GM12878 (cell line): ENCODE measurements at regions not wholly inside any gene's neighbourhood (a gene's known extent, or its start where the extent isn't known, plus 50 kb on each side); places are given as distances from the start of the nearest gene placed in this dataset.

Experiments used
- ATAC-seq: fragments of 200-7000 bp; cut with Tn5 transposase; 3 replicates; pipeline ENCODE4 v1.9.1; 2020; ENCODE audit warnings: mild to moderate bottlenecking, moderate library complexity
- BruUV-seq: library from RNA; stranded (reverse); fragments of 400-500 nt; replicated peaks from 2 replicates; lab custom pipeline; 2021; lab: Mats Ljungman, UMichigan
- CTCF ChIA-PET: fragments of 300-600 bp; sonication (Branson Sonifier 250); formaldehyde crosslinking; extraction: SDS; loops from one replicate; lab custom pipeline; 2021; ENCODE audit warnings: inconsistent platforms; lab: Yijun Ruan, JAX
- POLR2A ChIA-PET: fragments of 350-600 bp; formaldehyde crosslinking; extraction: SDS; loops from one replicate; lab custom pipeline; 2021; ENCODE audit warnings: inconsistent platforms; lab: Charles Lee
- RAD21 ChIA-PET: fragments of 300-600 bp; sonication (Branson Sonifier 250); formaldehyde crosslinking; loops from one replicate; lab custom pipeline; 2023; ENCODE audit warnings: antibody characterized with exemption; ENCODE audit not compliant: unreplicated experiment; lab: Charles Lee
- SMC1A ChIA-PET: fragments of 300-600 bp; sonication (Branson Sonifier 250); formaldehyde crosslinking; loops from one replicate; lab custom pipeline; 2023; ENCODE audit not compliant: unreplicated experiment, uncharacterized antibody; lab: Charles Lee
- DNase-seq: peaks from one replicate; pipeline ENCODE4 v3.0.0-alpha.2; 2011; ENCODE audit warnings: low read depth, low spot score
- FAIRE-seq: peaks from 3 replicates; lab custom pipeline; 2011; peaks lifted over from hg19 to GRCh38; lab: Jason Lieb, UNC
- H2AFZ ChIP-seq: 2 replicates; pipeline ENCODE4 v1.6.0; 2011; ENCODE audit warnings: low read depth, low read length, control low read depth; ENCODE audit not compliant: control insufficient read depth
- H3K27ac ChIP-seq: 2 replicates; pipeline ENCODE4 v1.5.1; 2011; ENCODE audit warnings: control low read depth; ENCODE audit not compliant: control insufficient read depth, insufficient read depth
- H3K27me3 ChIP-seq, 2 experiments: replicated peaks in 1 of 2; 2 replicates each; pipeline versions ENCODE4 v1.6.0 to v1.6.1; 2011; ENCODE audit warnings: low read length in 1 of 2; ENCODE audit not compliant: control insufficient read depth in 2 of 2, insufficient read depth in 2 of 2
- H3K36me3 ChIP-seq, 2 experiments: 2 replicates each; pipeline ENCODE4 v1.5.1; 2011; ENCODE audit warnings: low read length in 1 of 2; ENCODE audit not compliant: control insufficient read depth in 2 of 2, insufficient read depth in 2 of 2
- H3K4me1 ChIP-seq: 2 replicates; pipeline ENCODE4 v1.6.1; 2011; ENCODE audit warnings: mild to moderate bottlenecking, low read length, moderate library complexity, mixed read lengths; ENCODE audit not compliant: control insufficient read depth, insufficient read depth
- H3K4me2 ChIP-seq: 2 replicates; pipeline ENCODE4 v1.6.0; 2011; ENCODE audit warnings: control low read depth; ENCODE audit not compliant: control insufficient read depth, insufficient read depth
- H3K4me3 ChIP-seq: fragments of 200-600 bp; sonication (generic); 2 replicates; pipeline ENCODE4 v1.5.1; 2016
- H3K79me2 ChIP-seq: 2 replicates; pipeline ENCODE4 v1.6.0; 2011; ENCODE audit warnings: low read length; ENCODE audit not compliant: control insufficient read depth, insufficient read depth
- H3K9ac ChIP-seq: 2 replicates; pipeline ENCODE4 v1.8.0; 2011; ENCODE audit warnings: low read length, control low read depth, mixed read lengths; ENCODE audit not compliant: control insufficient read depth, insufficient read depth
- H3K9me3 ChIP-seq: replicated peaks from 3 replicates; pipeline ENCODE4 v1.5.1; 2011; ENCODE audit warnings: mild to moderate bottlenecking, low read length; ENCODE audit not compliant: control insufficient read depth, insufficient read depth
- H4K20me1 ChIP-seq: 2 replicates; pipeline ENCODE4 v1.6.0; 2011; ENCODE audit not compliant: control insufficient read depth, insufficient read depth
- ATF7 ChIP-seq: fragments of 450-650 bp; IDR thresholded peaks from 2 replicates; pipeline ENCODE4 v1.6.1; 2016; ENCODE audit warnings: low read depth, mild to moderate bottlenecking
- CBX5 ChIP-seq: sonication (generic); IDR thresholded peaks from 2 replicates; pipeline ENCODE4 v1.6.1; 2016; ENCODE audit warnings: low read depth, moderate library complexity, mild to moderate bottlenecking, inconsistent platforms
- CHD4 ChIP-seq: fragments of 200-600 bp; sonication (generic); IDR thresholded peaks from 2 replicates; pipeline ENCODE4 v1.6.1; 2016; ENCODE audit warnings: mild to moderate bottlenecking
- FOXK2 ChIP-seq: fragments of 450-650 bp; IDR thresholded peaks from 2 replicates; pipeline ENCODE4 v1.6.1; 2017; ENCODE audit warnings: mild to moderate bottlenecking, moderate library complexity
- KLF5 ChIP-seq: fragments of 450-650 bp; IDR thresholded peaks from 2 replicates; pipeline ENCODE4 v1.6.1; 2014; ENCODE audit warnings: mild to moderate bottlenecking; ENCODE audit not compliant: partially characterized antibody
- MEF2A ChIP-seq: IDR thresholded peaks from 2 replicates; pipeline ENCODE4 v1.6.1; 2011; ENCODE audit warnings: low read depth, mild to moderate bottlenecking, low read length, moderate library complexity; ENCODE audit not compliant: insufficient read depth
- MEF2B ChIP-seq: fragments of 450-650 bp; IDR thresholded peaks from 2 replicates; pipeline ENCODE4 v1.6.1; 2018; ENCODE audit warnings: mild to moderate bottlenecking, moderate library complexity; ENCODE audit not compliant: partially characterized antibody, poor library complexity, severe bottlenecking
- NRF1 ChIP-seq: conservative IDR thresholded peaks from 2 replicates; pipeline ENCODE4 v1.6.1; 2011; ENCODE audit warnings: mild to moderate bottlenecking, low read depth, low read length, improper control_type of control experiment
- RAD21 ChIP-seq: IDR thresholded peaks from 2 replicates; pipeline ENCODE4 v1.6.1; 2011; ENCODE audit warnings: mild to moderate bottlenecking, low read depth, low read length, moderate library complexity; ENCODE audit not compliant: insufficient read depth
- SMARCA5 ChIP-seq: fragments of 450-650 bp; IDR thresholded peaks from 2 replicates; pipeline ENCODE4 v1.6.1; 2017; ENCODE audit warnings: mild to moderate bottlenecking
- TAF1 ChIP-seq: IDR thresholded peaks from 2 replicates; pipeline ENCODE4 v1.6.1; 2011; ENCODE audit warnings: mild to moderate bottlenecking, low read depth, low read length, borderline replicate concordance
- ZNF217 ChIP-seq: fragments of 450-650 bp; IDR thresholded peaks from 2 replicates; pipeline ENCODE4 v1.6.1; 2017; ENCODE audit warnings: antibody characterized with exemption, mild to moderate bottlenecking
- WGBS: methylation state at CpG from one replicate; pipeline ENCODE4 v1.1.6; 2016; ENCODE audit warnings: low lambda C conversion rate; ENCODE audit not compliant: insufficient replicate concordance, insufficient coverage; ENCODE audit errors: missing lambda C conversion rate; 5-methylcytosine and 5-hydroxymethylcytosine counted together
- in situ Hi-C: fragments of 300-500 bp; cut with MboI; formaldehyde crosslinking; loops from 9 replicates; pipeline ENCODE4 v1.14.3; 2018; ENCODE audit warnings: mixed read lengths
- intact Hi-C: fragments of 100-400 bp; cut with micrococcal nuclease; formaldehyde crosslinking; loops from one replicate; pipeline ENCODE4 v1.14.2; 2022; ENCODE audit not compliant: unreplicated experiment
- TF ChIP-seq, protein P1 (sequence below): fragments of 450-650 bp; IDR thresholded peaks from 2 replicates; pipeline ENCODE4 v1.6.1; 2017; ENCODE audit warnings: antibody characterized with exemption, mild to moderate bottlenecking, moderate library complexity
- TF ChIP-seq, protein P2 (sequence below): fragments of 450-650 bp; IDR thresholded peaks from 2 replicates; pipeline ENCODE4 v1.6.1; 2018; ENCODE audit warnings: borderline replicate concordance, mild to moderate bottlenecking; ENCODE audit not compliant: partially characterized antibody

DNA sequence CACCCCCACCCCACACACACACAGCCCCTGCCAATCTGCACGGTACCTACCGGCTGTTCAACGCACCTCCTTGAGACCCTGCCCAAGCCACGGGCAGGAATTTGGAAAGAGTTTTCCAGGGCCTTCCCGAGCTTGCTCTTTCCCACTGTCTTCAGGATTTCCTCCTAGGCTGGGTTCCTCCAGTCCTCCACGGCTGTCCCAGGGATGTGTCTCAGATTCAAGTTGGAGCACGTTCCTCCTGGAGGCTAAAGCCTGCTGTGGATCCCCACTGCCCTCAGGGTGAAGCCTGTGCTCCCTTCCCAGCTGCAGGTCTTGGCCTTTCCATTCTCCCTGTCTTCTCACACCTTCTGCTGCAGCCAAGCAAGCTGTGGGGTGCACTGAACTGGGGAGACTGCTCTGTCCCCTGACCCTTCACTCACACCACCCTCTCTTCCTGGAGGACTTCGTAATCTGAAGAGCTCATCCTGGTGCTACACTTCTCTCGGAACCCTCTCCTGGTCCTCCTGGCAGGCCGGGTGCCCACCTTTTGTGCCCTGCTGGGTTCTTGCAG is 54.9 kb upstream of the HS6ST1 start (continued):
- TF ChIP-seq, protein P1, sequence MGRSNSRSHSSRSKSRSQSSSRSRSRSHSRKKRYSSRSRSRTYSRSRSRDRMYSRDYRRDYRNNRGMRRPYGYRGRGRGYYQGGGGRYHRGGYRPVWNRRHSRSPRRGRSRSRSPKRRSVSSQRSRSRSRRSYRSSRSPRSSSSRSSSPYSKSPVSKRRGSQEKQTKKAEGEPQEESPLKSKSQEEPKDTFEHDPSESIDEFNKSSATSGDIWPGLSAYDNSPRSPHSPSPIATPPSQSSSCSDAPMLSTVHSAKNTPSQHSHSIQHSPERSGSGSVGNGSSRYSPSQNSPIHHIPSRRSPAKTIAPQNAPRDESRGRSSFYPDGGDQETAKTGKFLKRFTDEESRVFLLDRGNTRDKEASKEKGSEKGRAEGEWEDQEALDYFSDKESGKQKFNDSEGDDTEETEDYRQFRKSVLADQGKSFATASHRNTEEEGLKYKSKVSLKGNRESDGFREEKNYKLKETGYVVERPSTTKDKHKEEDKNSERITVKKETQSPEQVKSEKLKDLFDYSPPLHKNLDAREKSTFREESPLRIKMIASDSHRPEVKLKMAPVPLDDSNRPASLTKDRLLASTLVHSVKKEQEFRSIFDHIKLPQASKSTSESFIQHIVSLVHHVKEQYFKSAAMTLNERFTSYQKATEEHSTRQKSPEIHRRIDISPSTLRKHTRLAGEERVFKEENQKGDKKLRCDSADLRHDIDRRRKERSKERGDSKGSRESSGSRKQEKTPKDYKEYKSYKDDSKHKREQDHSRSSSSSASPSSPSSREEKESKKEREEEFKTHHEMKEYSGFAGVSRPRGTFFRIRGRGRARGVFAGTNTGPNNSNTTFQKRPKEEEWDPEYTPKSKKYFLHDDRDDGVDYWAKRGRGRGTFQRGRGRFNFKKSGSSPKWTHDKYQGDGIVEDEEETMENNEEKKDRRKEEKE, result no peak
- TF ChIP-seq KLF5 (no peak), NRF1 (no peak), MEF2A (no peak), TAF1 (no peak), RAD21 (no peak)

DNA sequence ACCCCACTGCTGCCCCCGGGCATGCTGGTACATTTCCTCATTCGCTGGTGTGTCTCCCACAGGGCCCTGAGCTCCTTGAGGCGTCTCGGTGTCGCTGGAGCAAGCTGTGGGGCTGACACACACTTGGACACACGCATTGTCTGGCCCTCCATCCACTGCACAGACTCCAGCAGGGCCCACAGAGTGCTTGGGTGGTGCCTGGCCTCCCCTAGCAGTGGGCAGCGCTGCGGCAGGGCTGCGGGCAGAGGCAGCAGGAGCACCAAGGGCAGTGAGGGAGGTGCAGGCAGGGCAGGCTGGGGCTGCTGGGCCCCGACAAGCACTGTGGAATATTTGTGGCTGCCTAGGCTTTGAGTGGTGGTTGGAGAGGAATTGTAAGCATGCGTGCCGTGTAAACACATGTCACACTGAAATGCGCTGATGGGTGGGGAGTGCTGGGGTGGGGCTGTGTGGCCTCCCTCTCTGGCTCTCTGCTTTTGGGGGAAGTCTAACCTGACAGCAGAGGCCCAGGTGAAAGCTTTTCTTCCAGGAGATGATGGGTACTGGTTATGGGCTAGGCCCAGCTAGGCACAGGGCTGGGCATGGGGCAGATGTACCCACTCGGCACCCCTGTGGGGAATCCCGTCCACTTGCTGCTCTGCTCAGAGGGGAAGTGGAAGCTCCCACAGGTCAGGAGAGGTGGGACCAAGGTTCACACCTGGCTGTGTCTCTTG is 55.5 kb upstream of the HS6ST1 start:
- CTCF ChIA-PET, result no interaction called here
- intact Hi-C loops, result no loop called here
- WGBS, result 28% methylated on average over 15 of the region's 15 CpGs
- Histone ChIP-seq H2AFZ (no peak overlapping the region), H3K4me3 (no peak overlapping the region), H3K27ac (no peak overlapping the region), H3K79me2 (no peaks in the 10 kb centered on the region), H3K4me1 (no peaks in the 10 kb centered on the region), H4K20me1 (no peaks in the 10 kb centered on the region), H3K27me3 (peaks cover 0 to 2% of the 10 kb centered on the region in 2 experiments), H3K4me2 (no peak overlapping the region), H3K9ac (no peak overlapping the region), H3K36me3 (no peaks in the 10 kb centered on the region), H3K9me3 (no peaks in the 10 kb centered on the region)
- SMC1A ChIA-PET, result no interaction called here
- DNase-seq, result no peak
- in situ Hi-C loops, result no loop called here
- RAD21 ChIA-PET, result no interaction called here
- POLR2A ChIA-PET, result no interaction called here
- no TSS peak for BruUV-seq
- ATAC-seq, result no peak
- FAIRE-seq, result no peak
- TF ChIP-seq, protein P2, sequence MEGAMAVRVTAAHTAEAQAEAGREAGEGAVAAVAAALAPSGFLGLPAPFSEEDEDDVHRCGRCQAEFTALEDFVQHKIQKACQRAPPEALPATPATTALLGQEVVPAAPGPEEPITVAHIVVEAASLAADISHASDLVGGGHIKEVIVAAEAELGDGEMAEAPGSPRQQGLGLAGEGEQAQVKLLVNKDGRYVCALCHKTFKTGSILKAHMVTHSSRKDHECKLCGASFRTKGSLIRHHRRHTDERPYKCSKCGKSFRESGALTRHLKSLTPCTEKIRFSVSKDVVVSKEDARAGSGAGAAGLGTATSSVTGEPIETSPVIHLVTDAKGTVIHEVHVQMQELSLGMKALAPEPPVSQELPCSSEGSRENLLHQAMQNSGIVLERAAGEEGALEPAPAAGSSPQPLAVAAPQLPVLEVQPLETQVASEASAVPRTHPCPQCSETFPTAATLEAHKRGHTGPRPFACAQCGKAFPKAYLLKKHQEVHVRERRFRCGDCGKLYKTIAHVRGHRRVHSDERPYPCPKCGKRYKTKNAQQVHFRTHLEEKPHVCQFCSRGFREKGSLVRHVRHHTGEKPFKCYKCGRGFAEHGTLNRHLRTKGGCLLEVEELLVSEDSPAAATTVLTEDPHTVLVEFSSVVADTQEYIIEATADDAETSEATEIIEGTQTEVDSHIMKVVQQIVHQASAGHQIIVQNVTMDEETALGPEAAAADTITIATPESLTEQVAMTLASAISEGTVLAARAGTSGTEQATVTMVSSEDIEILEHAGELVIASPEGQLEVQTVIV, result no peak
- TF ChIP-seq MEF2B (no peak), CHD4 (no peak), ATF7 (no peak), SMARCA5 (no peak), CBX5 (no peak), ZNF217 (no peak), FOXK2 (no peak)
